ENCODE measurements at regions not wholly inside any gene's neighbourhood (a gene's known extent, or its start where the extent isn't known, plus 50 kb on each side); places are given as distances from the start of the nearest gene placed in this dataset.

DNA sequence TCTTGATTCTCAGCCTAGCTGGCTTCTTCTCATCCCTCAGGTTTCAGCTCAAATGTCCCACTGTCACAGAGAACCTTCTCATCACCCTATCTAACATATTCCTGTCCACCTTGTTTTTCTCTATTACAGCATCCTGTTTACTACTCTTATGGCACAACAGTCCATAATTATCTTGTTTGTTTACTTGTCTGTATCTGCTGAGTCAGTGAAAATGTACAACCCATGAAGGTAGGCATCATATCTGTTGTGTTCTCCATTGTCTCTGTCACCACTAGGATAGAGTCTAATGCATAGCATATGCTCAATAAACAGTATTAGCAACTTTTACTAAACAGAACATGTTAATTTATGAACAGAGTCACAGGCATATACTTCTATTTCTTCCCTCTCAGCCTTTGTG lies 261.7 kb downstream of the ETAA1 start:
- no peak for DNase-seq
- H3K9me3 Mint-ChIP-seq = peaks cover 24% of the 10 kb centered on the region
- H3K27ac Mint-ChIP-seq = no peak overlapping the region
- TF ChIP-seq, protein P1, sequence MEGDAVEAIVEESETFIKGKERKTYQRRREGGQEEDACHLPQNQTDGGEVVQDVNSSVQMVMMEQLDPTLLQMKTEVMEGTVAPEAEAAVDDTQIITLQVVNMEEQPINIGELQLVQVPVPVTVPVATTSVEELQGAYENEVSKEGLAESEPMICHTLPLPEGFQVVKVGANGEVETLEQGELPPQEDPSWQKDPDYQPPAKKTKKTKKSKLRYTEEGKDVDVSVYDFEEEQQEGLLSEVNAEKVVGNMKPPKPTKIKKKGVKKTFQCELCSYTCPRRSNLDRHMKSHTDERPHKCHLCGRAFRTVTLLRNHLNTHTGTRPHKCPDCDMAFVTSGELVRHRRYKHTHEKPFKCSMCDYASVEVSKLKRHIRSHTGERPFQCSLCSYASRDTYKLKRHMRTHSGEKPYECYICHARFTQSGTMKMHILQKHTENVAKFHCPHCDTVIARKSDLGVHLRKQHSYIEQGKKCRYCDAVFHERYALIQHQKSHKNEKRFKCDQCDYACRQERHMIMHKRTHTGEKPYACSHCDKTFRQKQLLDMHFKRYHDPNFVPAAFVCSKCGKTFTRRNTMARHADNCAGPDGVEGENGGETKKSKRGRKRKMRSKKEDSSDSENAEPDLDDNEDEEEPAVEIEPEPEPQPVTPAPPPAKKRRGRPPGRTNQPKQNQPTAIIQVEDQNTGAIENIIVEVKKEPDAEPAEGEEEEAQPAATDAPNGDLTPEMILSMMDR (IDR thresholded peaks at IDR 0.05) = no peak
- no peak overlapping the region for H3K4me3 Mint-ChIP-seq
- H3K36me3 Mint-ChIP-seq (ENCODE audit: low read depth) = peaks cover 17% of the 10 kb centered on the region
- H3K4me1 Mint-ChIP-seq = no peaks in the 10 kb centered on the region
- no peaks in the 10 kb centered on the region for H3K27me3 Mint-ChIP-seq (ENCODE audit: low read depth, poor library complexity)

DNA sequence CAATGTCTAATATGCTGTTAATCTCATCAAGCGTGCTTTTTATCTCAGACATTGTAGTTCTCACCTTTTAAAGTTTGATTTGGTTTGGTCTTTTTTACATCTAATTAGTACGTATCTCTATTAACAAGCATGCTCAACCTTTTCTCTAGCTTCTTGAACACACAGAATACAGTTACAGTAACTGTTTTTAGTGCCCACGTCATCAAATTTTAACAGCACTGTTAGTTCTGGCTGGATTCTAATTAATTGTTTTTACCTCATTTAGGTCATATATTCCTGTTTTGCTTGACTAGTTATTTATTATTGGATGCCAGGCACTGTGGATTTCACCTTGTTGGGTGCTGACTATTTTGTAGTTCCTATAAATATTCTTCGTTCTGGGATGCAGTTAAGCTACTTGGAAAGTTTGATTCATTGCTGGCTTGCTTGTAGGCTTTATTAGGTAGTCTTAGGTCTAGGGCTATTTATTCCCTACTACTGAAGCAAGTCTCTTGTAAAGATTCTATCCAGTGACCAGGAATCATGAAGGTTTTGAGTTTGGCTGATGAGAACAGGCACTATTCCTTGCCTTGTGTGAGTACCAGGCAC lies 263.0 kb downstream of the ETAA1 start:
- H3K4me3 Mint-ChIP-seq = no peak overlapping the region
- DNase-seq = no peak
- peaks cover 3% of the 10 kb centered on the region for H3K27me3 Mint-ChIP-seq (ENCODE audit: low read depth, poor library complexity)
- peaks cover 14% of the 10 kb centered on the region for H3K36me3 Mint-ChIP-seq (ENCODE audit: low read depth)
- no peak overlapping the region for H3K27ac Mint-ChIP-seq
- H3K4me1 Mint-ChIP-seq = no peaks in the 10 kb centered on the region
- TF ChIP-seq, protein P1 (IDR thresholded peaks at IDR 0.05) = no peak
- H3K9me3 Mint-ChIP-seq = peaks cover 19% of the 10 kb centered on the region

DNA sequence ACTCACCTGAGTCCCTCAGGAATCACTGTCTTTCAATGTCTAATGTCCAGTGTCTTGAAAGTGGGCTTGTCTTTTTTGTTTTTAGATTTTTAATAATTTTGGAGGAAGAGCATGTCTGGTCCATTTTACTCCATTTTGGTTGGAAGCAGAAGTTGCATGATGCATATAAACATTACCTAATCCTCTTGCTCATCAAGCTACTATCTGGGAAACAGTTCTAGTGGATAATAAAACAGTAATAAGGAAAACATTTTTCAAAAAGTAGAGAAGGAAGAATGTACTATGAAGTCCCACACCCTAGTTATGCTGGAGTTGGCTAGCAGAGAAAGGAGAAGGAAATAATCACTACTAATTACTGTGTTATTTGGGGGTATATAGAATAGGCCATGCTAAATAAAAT lies 263.7 kb downstream of the ETAA1 start:
- Mint-ChIP-seq H3K36me3 (ENCODE audit: low read depth) (peaks cover 10% of the 10 kb centered on the region), H3K4me1 (no peaks in the 10 kb centered on the region), H3K9me3 (peaks cover 11% of the 10 kb centered on the region), H3K27me3 (ENCODE audit: low read depth, poor library complexity) (peaks cover 5% of the 10 kb centered on the region), H3K4me3 (no peak overlapping the region), H3K27ac (peak overlapping the region; percentile 39)
- TF ChIP-seq, protein P1 (IDR thresholded peaks at IDR 0.05) = no peak
- no peak for DNase-seq

DNA sequence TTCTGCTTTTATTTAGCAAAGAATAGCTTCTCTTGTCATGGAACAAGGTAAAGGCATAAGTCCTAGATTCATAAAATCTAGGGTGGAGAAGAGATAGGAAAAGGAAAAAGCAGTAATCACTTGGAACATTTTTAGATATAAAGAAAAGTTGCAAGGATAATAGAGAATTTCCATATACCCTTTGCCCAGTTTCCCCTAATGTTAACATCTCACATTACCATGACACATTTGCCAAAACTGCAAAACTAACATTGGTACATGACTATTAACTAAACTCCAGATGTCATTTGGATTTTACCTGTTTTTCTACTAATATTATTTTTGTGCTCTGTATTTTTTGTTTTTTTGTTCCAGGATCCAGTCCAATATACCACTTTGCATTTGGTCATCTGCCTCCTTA lies 265.1 kb downstream of the ETAA1 start:
- peaks cover 6% of the 10 kb centered on the region for H3K27me3 Mint-ChIP-seq (ENCODE audit: low read depth, poor library complexity)
- TF ChIP-seq, protein P1 (IDR thresholded peaks at IDR 0.05) = no peak
- H3K36me3 Mint-ChIP-seq (ENCODE audit: low read depth) = peaks cover 10% of the 10 kb centered on the region
- no peak for DNase-seq
- no peak overlapping the region for H3K27ac Mint-ChIP-seq
- H3K4me1 Mint-ChIP-seq = peaks cover 6% of the 10 kb centered on the region
- peaks cover 3% of the 10 kb centered on the region for H3K9me3 Mint-ChIP-seq
- no peak overlapping the region for H3K4me3 Mint-ChIP-seq

DNA sequence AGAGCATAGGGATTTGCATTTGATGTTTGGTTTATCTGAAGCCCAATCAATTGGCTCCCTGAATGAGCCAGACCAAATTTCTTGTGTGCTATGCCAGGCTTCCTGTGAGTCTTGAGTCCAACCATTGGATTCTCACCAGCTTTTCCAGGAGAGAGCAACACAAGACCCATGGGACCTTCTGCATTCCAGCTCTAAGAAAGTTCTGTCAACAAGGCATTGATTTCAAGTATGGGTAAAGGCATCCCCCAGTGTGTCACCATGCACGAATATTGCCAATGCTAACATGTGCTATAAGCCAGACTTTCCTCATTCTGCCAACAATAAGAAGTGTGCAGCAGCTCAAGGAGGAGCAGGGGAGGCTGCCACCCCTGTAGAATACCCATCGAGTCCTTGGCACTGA lies 266.6 kb downstream of the ETAA1 start:
- peaks cover 6% of the 10 kb centered on the region for H3K27me3 Mint-ChIP-seq (ENCODE audit: low read depth, poor library complexity)
- H3K9me3 Mint-ChIP-seq = peaks cover 3% of the 10 kb centered on the region
- H3K27ac Mint-ChIP-seq = no peak overlapping the region
- H3K4me3 Mint-ChIP-seq = no peak overlapping the region
- DNase-seq = no peak
- peaks cover 10% of the 10 kb centered on the region for H3K36me3 Mint-ChIP-seq (ENCODE audit: low read depth)
- TF ChIP-seq, protein P1 (IDR thresholded peaks at IDR 0.05) = no peak
- H3K4me1 Mint-ChIP-seq = peaks cover 6% of the 10 kb centered on the region

DNA sequence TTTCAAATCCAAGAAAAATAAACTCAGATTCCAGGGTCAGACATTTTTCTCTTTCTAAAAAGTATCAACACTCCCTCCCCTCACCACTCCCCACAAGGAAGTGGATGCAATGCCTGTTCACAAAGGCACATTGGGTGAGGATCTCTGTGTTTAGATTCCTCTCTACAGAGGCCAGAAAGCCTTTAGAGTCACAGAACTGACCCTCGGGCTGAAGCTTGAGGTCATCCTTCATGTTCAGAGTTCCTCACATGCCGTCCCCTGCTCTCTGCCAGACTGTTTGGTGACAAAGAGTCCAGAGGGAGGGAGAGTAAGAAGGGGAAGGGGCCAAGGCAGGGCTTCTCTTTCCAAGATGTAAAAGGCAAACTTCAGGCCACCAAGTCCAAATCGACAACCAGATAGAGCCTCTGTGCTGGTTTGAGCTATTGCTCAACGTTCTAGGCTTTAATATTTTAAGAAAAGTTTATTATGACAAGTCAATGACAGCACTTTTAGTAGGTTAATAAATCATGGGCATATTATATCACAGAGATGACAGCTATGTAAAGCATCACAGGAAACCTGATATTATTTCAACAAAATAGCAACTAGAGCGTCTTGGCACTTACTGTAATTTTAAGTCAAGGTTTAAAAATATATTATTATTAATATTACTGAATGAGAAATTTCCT lies 269.4 kb downstream of the ETAA1 start:
- Mint-ChIP-seq H3K4me3 (no peak overlapping the region), H3K4me1 (peaks cover 6% of the 10 kb centered on the region), H3K9me3 (peaks cover 3% of the 10 kb centered on the region), H3K36me3 (ENCODE audit: low read depth) (no peaks in the 10 kb centered on the region), H3K27me3 (ENCODE audit: low read depth, poor library complexity) (peaks cover 6% of the 10 kb centered on the region), H3K27ac (no peak overlapping the region)
- no peak for DNase-seq
- TF ChIP-seq, protein P1 (IDR thresholded peaks at IDR 0.05) = no peak

Data from nephron progenitor cell (in vitro differentiated cells).